Colonic mucosa (tissue), 4 donors: ENCODE measurements at regions not wholly inside any gene's neighbourhood (a gene's known extent, or its start where the extent isn't known, plus 50 kb on each side); places are given as distances from the start of the nearest gene placed in this dataset.

ENCODE experiments used
- DNase-seq: peaks from one replicate; pipeline ENCODE4 v3.0.0-alpha.2; 2020
- H3K27ac ChIP-seq: fragments of 200-600 bp; one replicate; pipeline ENCODE4 v1.8.0; 2021
- H3K27me3 ChIP-seq: fragments of 200-600 bp; one replicate; pipeline ENCODE4 v1.8.0; 2021
- H3K36me3 ChIP-seq: fragments of 200-600 bp; one replicate; pipeline ENCODE4 v1.8.0; 2021
- H3K4me1 ChIP-seq: fragments of 200-600 bp; one replicate; pipeline ENCODE4 v1.8.0; 2021; ENCODE audit warnings: mild to moderate bottlenecking
- H3K4me3 ChIP-seq: fragments of 200-600 bp; one replicate; pipeline ENCODE4 v1.8.0; 2021
- H3K9ac ChIP-seq, 2 donors: one replicate each; pipeline ENCODE4 v1.7.0; 2013; ENCODE audit warnings: control low read depth in 2 of 2, low read depth in 2 of 2, low read length in 2 of 2
- H3K9me3 ChIP-seq: fragments of 200-600 bp; one replicate; pipeline ENCODE4 v1.8.0; 2021
- CTCF ChIP-seq: fragments of 200-600 bp; IDR thresholded peaks from one replicate; pipeline ENCODE4 v1.8.0; 2022; ENCODE audit warnings: antibody characterized with exemption, mild to moderate bottlenecking
- intact Hi-C: fragments of 100-400 bp; cut with DNase I; formaldehyde crosslinking; loops from one replicate; pipeline ENCODE4 v1.14.1; 2022
- donor health status: healthy.
- donor health status: DM: no; HTN: no; CAD: no.
- donor health status: DM: no; HTN: no; CAD: no.

GRCh38 chr16:60438894-60439293 lies 1597.3 kb downstream of the CDH8 start:
- Histone ChIP-seq H3K36me3 (no peaks in the 10 kb centered on the region), H3K9ac (no peak overlapping the region), H3K27me3 (no peaks in the 10 kb centered on the region), H3K4me3 (no peak overlapping the region), H3K4me1 (no peaks in the 10 kb centered on the region), H3K9me3 (no peaks in the 10 kb centered on the region), H3K27ac (no peak overlapping the region)
- no peak for TF ChIP-seq CTCF
- no peak for DNase-seq
- intact Hi-C loops, result no loop called here

- Histone ChIP-seq H3K9me3 (no peaks in the 10 kb centered on the region), H3K27ac (no peak overlapping the region), H3K9ac (no peak overlapping the region), H3K4me3 (no peak overlapping the region), H3K27me3 (no peaks in the 10 kb centered on the region), H3K4me1 (no peaks in the 10 kb centered on the region), H3K36me3 (no peaks in the 10 kb centered on the region)
- DNase-seq, result no peak
- no peak for TF ChIP-seq CTCF
- intact Hi-C loops, result no loop called here
Measured at GRCh38 chr16:60432472-60432871, 1603.8 kb downstream of the CDH8 start.

- no peak overlapping the region for H3K9ac ChIP-seq
- H3K36me3 ChIP-seq, result no peaks in the 10 kb centered on the region
- no peak for DNase-seq
- H3K27ac ChIP-seq, result no peak overlapping the region
- TF ChIP-seq CTCF, result no peak
- no peaks in the 10 kb centered on the region for H3K27me3 ChIP-seq
- H3K4me1 ChIP-seq, result no peaks in the 10 kb centered on the region
- intact Hi-C loops, result no loop called here
- no peaks in the 10 kb centered on the region for H3K9me3 ChIP-seq
- no peak overlapping the region for H3K4me3 ChIP-seq
Measured at GRCh38 chr16:60419859-60420258, 1616.4 kb downstream of the CDH8 start.

GRCh38 chr16:60414613-60415012 lies 1621.6 kb downstream of the CDH8 start:
- intact Hi-C loops, result no loop called here
- H3K9me3 ChIP-seq, result no peaks in the 10 kb centered on the region
- TF ChIP-seq CTCF, result no peak
- no peaks in the 10 kb centered on the region for H3K27me3 ChIP-seq
- DNase-seq, result no peak
- no peak overlapping the region for H3K27ac ChIP-seq
- H3K36me3 ChIP-seq, result no peaks in the 10 kb centered on the region
- no peak overlapping the region for H3K4me3 ChIP-seq
- H3K4me1 ChIP-seq, result no peaks in the 10 kb centered on the region
- no peak overlapping the region for H3K9ac ChIP-seq

GRCh38 chr16:60413969-60414368 lies 1622.3 kb downstream of the CDH8 start:
- no peak for DNase-seq
- H3K9me3 ChIP-seq, result no peaks in the 10 kb centered on the region
- H3K27ac ChIP-seq, result no peak overlapping the region
- no peaks in the 10 kb centered on the region for H3K4me1 ChIP-seq
- H3K9ac ChIP-seq, result no peak overlapping the region
- no peak for TF ChIP-seq CTCF
- H3K4me3 ChIP-seq, result no peak overlapping the region
- no peaks in the 10 kb centered on the region for H3K36me3 ChIP-seq
- intact Hi-C loops, result no loop called here
- no peaks in the 10 kb centered on the region for H3K27me3 ChIP-seq

- no peak overlapping the region for H3K4me3 ChIP-seq
- H3K9me3 ChIP-seq, result peaks cover 4% of the 10 kb centered on the region
- H3K27me3 ChIP-seq, result no peaks in the 10 kb centered on the region
- no peaks in the 10 kb centered on the region for H3K4me1 ChIP-seq
- H3K36me3 ChIP-seq, result no peaks in the 10 kb centered on the region
- H3K27ac ChIP-seq, result no peak overlapping the region
- DNase-seq, result no peak
- TF ChIP-seq CTCF, result no peak
- intact Hi-C loops, result no loop called here
- no peak overlapping the region for H3K9ac ChIP-seq
Measured at GRCh38 chr16:60407606-60408005, 1628.6 kb downstream of the CDH8 start.
